Eye (tissue), 1 donor: ENCODE measurements at regions not wholly inside any gene's neighbourhood (a gene's known extent, or its start where the extent isn't known, plus 50 kb on each side); places are given as distances from the start of the nearest gene placed in this dataset.

ENCODE experiments used
- DNase-seq: peaks from one replicate; pipeline ENCODE4 v3.0.0-alpha.2; 2015

GRCh38 chr17:52336796-52337195 lies 178.3 kb upstream of the CA10 start:
- DNase-seq = peak; percentile 3

GRCh38 chr17:52306314-52306713 lies 147.8 kb upstream of the CA10 start:
- DNase-seq = no peak

GRCh38 chr17:52298881-52299280 lies 140.4 kb upstream of the CA10 start:
- DNase-seq = no peak

DNA sequence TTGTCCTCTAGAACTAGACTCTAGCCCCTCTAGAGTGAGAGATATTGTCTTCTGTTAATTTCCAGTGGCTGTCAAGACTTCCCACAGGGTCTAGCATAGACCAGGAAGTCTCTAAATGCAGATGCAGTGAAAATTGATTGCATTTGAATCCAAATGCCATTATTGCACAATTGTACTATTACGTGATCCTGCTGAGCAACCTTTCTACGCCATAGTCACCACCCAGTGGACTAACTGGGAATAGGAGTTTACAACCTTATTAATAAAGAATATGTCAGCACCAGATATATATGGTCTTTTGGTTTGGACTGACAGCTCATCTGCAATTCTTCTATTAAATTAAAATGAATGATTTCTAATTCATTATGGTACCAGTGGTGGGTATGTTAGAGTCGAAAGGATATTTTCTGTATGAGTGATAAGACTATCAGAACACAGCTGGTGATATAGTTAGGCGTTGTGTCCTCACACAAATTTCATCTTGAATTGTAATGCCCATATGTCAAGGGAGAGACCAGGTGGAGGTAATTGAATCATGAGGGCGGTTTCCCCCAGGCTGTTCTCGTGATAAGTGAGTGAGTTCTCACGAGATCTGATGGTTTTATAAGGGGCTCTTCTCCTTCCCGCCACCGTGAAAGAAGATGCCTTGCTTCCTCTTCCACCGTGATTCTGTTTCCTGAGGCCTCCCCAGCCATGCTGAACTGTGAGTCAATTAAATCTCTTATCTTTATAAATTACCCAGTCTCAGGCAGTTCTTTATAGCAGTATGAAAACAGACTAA lies 138.9 kb upstream of the CA10 start:
- no peak for DNase-seq

DNA sequence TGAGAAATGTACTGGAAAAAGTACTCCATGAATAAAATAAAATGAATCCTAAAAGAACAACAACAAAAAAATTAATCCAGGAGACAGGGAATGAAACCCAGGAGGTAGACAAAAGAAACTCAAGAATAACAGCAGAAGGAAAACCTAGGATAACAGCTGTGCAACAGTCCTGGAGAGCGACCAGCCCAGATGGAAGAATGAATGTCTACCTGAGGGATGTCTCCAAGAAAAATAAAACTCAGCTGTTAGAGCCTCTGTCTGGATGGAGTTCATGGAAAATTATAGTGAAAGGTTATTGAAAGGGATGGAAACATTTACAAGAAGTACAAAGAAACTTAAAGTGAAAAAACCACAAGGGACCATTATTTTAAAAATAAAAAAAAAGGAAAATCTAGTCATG lies 135.8 kb upstream of the CA10 start:
- DNase-seq = peak; percentile 10

- DNase-seq = no peak
Measured at GRCh38 chr17:52287611-52288010, 129.1 kb upstream of the CA10 start.

DNA sequence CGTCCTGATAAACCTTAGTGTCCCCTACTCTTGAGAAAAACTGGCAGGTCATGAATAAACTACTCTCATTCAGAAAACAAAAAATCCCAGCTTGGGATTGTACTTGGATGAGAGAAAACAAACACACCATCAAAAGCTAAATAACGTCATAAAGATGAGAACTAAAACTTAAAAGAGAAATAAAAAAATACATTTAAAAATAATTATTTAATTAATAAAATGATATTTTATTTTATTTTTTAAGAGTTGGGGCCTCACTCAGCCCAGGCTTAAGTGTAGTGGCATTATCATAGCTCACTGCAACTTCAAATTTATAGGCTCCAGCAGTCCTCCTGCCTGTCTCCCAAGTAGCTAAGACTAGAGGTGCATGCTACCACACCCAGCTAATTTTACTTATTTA lies 125.4 kb upstream of the CA10 start:
- DNase-seq = no peak

DNA sequence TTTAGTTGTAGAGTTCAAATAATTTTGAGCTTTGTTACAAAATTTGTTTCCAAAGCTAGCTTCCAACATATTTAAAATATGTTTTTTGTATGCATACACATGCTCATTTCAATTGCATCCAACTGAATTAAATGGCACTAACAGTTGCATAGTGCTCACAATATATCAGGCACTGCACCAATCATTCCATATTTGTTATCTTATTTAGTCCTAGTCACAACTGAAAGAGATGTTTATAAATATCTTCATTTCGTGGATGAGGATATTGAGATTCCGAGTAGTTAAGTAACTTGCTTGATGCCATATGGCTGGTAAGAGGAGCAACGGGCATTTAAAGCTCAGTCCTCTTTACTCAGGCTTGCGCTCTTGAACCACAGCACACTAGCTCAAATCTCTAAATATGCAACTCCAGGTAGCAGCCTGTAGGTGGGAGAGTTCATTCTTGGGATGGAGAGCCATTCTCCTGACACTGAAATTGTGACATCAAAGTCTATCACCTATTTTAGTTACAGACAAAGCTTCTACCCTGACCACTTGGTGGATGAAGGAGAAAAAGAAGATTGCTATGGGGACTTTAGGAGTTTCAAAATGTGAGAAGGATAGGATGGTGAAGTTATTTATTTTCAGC lies 118.0 kb upstream of the CA10 start:
- no peak for DNase-seq

GRCh38 chr17:52271781-52272180 lies 113.3 kb upstream of the CA10 start:
- peak; percentile 4 for DNase-seq

GRCh38 chr17:52255347-52255746 lies 96.8 kb upstream of the CA10 start:
- DNase-seq = no peak

DNA sequence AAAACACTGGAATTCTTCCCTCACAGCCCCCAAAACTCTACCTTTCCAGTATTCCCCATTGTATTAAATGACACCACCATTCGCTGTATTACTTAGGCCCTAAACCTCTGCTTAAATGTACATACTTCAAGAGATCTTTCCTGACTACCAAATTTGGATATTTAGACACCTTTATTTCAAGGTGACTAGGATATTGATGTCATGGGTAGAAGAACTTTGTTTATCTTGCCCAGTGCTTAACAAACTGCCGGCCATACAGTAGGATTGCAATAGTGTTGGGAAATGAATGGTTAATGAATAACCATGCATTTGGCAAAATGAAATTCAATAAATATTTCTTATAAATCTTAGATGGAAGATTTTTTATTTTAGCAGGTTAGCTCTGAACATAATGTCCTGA lies 86.2 kb upstream of the CA10 start:
- no peak for DNase-seq

DNA sequence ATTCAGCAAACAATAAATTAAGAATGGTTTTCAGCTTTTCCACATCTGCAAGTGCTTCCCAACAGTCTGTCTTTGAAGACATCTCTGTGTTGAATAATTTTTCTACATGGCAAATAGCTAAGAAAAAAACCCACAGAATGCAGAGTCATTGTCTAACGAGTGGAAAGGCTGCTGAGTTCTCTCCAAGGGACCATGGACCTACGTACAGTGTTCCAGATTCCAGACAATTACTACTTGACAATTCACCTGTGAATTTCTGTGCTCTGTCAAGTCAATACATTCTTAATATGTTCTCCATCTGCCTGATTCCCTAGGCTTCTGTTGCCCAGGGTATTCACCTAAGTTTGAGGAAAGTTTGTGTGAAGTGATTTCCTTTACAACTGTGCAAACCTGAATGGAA lies 83.8 kb upstream of the CA10 start:
- no peak for DNase-seq

- no peak for DNase-seq
Measured at GRCh38 chr17:52237151-52237550, 78.6 kb upstream of the CA10 start.

DNA sequence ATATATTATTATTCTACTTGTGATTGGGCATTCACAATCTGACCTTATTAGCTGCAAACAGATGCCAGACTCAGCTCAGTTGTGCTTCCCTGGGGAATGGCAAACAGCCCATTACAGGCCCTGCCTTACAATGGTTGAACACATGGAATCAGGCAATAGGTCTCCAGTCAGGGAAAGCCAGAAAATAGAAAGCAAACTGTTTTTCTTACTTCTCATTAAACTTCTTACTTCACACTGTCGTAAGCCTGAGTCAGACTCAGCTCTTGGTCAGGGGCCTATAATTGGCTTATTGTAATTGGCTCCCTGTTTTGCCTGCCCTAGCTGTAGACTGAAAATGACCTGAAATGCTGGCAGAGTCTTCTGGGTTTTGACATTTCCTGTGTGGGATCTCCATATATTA lies 77.0 kb upstream of the CA10 start:
- DNase-seq = peak; percentile 21

DNA sequence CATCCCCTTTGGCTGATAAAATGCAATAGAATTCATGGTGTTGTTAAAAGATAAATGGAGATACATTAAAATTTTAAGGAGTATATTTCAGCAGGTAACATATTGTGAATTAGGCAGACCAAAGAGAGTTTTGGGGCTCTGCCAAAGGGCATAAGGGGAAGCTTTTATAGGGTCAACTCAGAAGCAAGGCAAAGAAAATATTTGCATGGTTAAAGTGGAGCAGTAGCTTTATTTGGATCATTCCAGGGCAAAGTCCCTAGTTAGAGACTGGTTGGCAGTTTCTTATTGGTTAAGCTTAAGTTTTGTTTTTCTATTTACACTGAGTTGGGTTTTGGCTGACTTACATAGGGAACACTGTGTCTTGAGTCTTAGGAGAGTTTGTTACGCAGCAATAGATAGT lies 75.1 kb upstream of the CA10 start:
- DNase-seq = no peak

DNA sequence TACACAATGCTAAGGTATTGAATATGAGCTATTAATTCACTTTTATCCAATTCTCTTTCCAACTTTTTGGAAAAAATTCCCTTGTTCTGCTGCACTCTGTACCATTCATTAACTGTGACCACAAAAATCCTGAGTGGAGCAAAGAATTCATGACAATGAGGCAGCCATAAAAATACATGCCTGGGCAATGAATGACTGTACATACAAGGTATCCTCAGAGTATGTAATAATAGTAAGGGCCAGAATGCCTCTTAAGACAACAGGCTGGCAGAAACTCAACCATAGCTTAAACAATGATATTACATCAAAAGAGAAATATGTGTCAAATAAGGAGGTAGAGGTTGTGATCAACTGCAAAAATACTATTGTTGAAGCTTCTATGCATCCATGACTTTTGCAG lies 74.7 kb upstream of the CA10 start:
- no peak for DNase-seq

DNA sequence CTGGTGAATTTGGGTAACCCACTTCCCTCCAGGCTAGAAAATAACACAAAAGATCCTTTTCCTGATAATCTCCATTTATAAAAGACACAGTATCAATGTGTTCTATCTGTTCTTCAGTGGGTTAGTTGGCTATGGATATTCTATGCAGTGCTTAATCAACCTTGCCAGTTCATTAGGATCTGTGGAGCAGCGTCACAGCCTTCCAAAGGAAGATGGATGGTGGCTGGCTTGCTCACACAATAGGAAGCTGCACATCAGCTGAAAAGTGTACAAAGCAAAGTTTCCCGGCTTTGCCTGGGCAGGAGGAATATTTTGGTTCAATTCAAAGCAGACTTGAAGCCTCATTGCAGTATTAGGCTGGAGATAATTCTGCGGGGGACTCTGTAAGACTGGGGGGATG lies 70.3 kb upstream of the CA10 start:
- no peak for DNase-seq

GRCh38 chr17:52227926-52228325 lies 69.4 kb upstream of the CA10 start:
- DNase-seq = no peak

DNA sequence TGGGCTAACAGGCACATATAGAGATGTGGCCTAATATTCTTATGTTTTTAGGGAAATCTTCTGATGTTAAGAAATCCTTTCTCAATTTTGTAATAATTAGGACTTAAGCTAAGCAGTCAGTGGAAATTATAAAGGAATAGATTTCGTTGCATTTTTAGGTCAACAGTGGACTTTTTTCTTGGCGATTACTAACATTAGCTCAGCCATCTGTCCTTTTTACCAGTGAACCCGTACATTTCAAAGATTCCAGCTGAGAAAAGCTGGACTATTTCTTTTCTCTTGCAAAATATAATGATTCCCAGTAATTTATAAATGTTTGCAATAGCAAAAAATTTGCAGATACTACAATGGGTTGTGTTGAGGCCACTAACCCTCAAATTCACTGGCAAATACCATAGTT lies 54.9 kb upstream of the CA10 start:
- DNase-seq = no peak

GRCh38 chr17:52212851-52213250 lies 54.3 kb upstream of the CA10 start:
- DNase-seq = no peak

GRCh38 chr17:52209507-52209906 lies 51.0 kb upstream of the CA10 start:
- DNase-seq = no peak
